Neural progenitor cell (in vitro differentiated cells): ENCODE measurements at regions not wholly inside any gene's neighbourhood (a gene's known extent, or its start where the extent isn't known, plus 50 kb on each side); places are given as distances from the start of the nearest gene placed in this dataset.

ENCODE experiments used
- CTCF ChIP-seq: fragments of 200-600 bp; sonication (generic); IDR thresholded peaks from 2 replicates; pipeline ENCODE4 v1.5.1; 2017; ENCODE audit warnings: antibody characterized with exemption, mild to moderate bottlenecking
- EZH2 ChIP-seq: fragments of 200-600 bp; sonication (generic); IDR thresholded peaks from 2 replicates; pipeline ENCODE4 v1.6.1; 2017; ENCODE audit warnings: antibody characterized with exemption, mild to moderate bottlenecking, moderate library complexity
- EZH2phosphoT487 ChIP-seq: fragments of 200-600 bp; sonication (generic); IDR thresholded peaks from 2 replicates; pipeline ENCODE4 v1.6.1; 2017; ENCODE audit warnings: antibody characterized with exemption

- TF ChIP-seq CTCF, result no peak
- no peak for TF ChIP-seq EZH2phosphoT487
- no peak for TF ChIP-seq EZH2
Observed at GRCh38 chr7:17709127-17709526, 231.2 kb downstream of the SNX13 start.
